Breast epithelium (tissue), 4 donors: ENCODE measurements at regions not wholly inside any gene's neighbourhood (a gene's known extent, or its start where the extent isn't known, plus 50 kb on each side); places are given as distances from the start of the nearest gene placed in this dataset.

Source experiments
- DNase-seq, 2 donors: peaks; one replicate each; pipeline ENCODE4 v3.0.0-alpha.2; 2019; ENCODE audit warnings: low spot score in 2 of 2
- H3K27ac ChIP-seq, 2 donors: fragments of 200-600 bp; sonication (generic) in 1 of 2; one replicate each; pipeline ENCODE4 v1.5.1; 2016 to 2019; ENCODE audit warnings: mild to moderate bottlenecking in 1 of 2
- H3K27me3 ChIP-seq, 2 donors: fragments of 200-600 bp; sonication (generic) in 1 of 2; one replicate each; pipeline versions ENCODE4 v1.5.1 to v1.6.0; 2017 to 2019; ENCODE audit warnings: control low read depth in 1 of 2, mild to moderate bottlenecking in 1 of 2
- H3K36me3 ChIP-seq: fragments of 200-600 bp; one replicate; pipeline ENCODE4 v1.5.1; 2019
- H3K4me1 ChIP-seq, 2 donors: fragments of 200-600 bp; sonication (generic); one replicate each; pipeline ENCODE4 v1.5.1; 2016 to 2019; ENCODE audit warnings: control low read depth in 1 of 2
- H3K4me3 ChIP-seq, 3 donors: fragments of 200-600 bp; sonication (generic); 1 replicate in 2 of 3; 2 replicates in 1 of 3; pipeline ENCODE4 v1.5.1; 2016 to 2019; ENCODE audit warnings: mild to moderate bottlenecking in 3 of 3, moderate library complexity in 2 of 3
- H3K9me3 ChIP-seq, 2 donors: fragments of 200-600 bp; sonication (generic) in 1 of 2; one replicate each; pipeline ENCODE4 v1.5.1; 2016 to 2019; ENCODE audit warnings: control low read depth in 1 of 2
- CTCF ChIP-seq, 3 donors: fragments of 450-650 bp; IDR thresholded peaks; one replicate each; pipeline ENCODE4 v1.5.1; 2016 to 2017; ENCODE audit warnings: antibody characterized with exemption in 3 of 3, mild to moderate bottlenecking in 3 of 3, moderate library complexity in 3 of 3
- POLR2A ChIP-seq: fragments of 450-650 bp; IDR thresholded peaks from one replicate; pipeline ENCODE4 v1.6.1; 2016; ENCODE audit warnings: antibody characterized with exemption, mild to moderate bottlenecking, moderate library complexity
- POLR2AphosphoS5 ChIP-seq, 3 donors: sonication (generic); formaldehyde crosslinking; IDR thresholded peaks; one replicate each; pipeline ENCODE4 v1.6.1; 2017; ENCODE audit warnings: antibody characterized with exemption in 3 of 3
- intact Hi-C: fragments of 100-400 bp; cut with DNase I; formaldehyde crosslinking; loops from one replicate; pipeline ENCODE4 v1.15.1; 2023; ENCODE audit warnings: low total_unique reads

- TF ChIP-seq POLR2A (no peak), CTCF (IDR thresholded peaks at IDR 0.05) (no peak), POLR2AphosphoS5 (IDR thresholded peaks at IDR 0.05) (no peak)
- no peaks in the 10 kb centered on the region for H3K27me3 ChIP-seq
- no peaks in the 10 kb centered on the region for H3K4me1 ChIP-seq
- no peak overlapping the region for H3K27ac ChIP-seq
- intact Hi-C loops, result loop anchor here (5.0 kb wide), 1 partner anchor 624 kb away; no protein-coding TSS in a partner anchor
- no peaks in the 10 kb centered on the region for H3K9me3 ChIP-seq
- DNase-seq, result no peak
- no peak overlapping the region for H3K4me3 ChIP-seq
- no peaks in the 10 kb centered on the region for H3K36me3 ChIP-seq
Observed at GRCh38 chr4:182188622-182189021, 54.6 kb upstream of the TENM3 start.

GRCh38 chr4:182189103-182189878 is 53.9 kb upstream of the TENM3 start:
- no peak for TF ChIP-seq POLR2A
- TF ChIP-seq POLR2AphosphoS5 (IDR thresholded peaks at IDR 0.05), result no peak
- no peak for TF ChIP-seq CTCF (IDR thresholded peaks at IDR 0.05)
- DNase-seq, result no peak
- Histone ChIP-seq H3K27ac (no peak overlapping the region), H3K9me3 (no peaks in the 10 kb centered on the region), H3K36me3 (no peaks in the 10 kb centered on the region), H3K27me3 (no peaks in the 10 kb centered on the region), H3K4me3 (no peak overlapping the region), H3K4me1 (no peaks in the 10 kb centered on the region)
- intact Hi-C loops, result loop anchor here (5.0 kb wide), 1 partner anchor 623 kb away; no protein-coding TSS in a partner anchor

- intact Hi-C loops, result no loop called here
- Histone ChIP-seq H3K4me3 (no peak overlapping the region), H3K9me3 (no peaks in the 10 kb centered on the region), H3K36me3 (no peaks in the 10 kb centered on the region), H3K27ac (no peak overlapping the region), H3K27me3 (no peaks in the 10 kb centered on the region), H3K4me1 (no peaks in the 10 kb centered on the region)
- no peak for TF ChIP-seq POLR2AphosphoS5 (IDR thresholded peaks at IDR 0.05)
- TF ChIP-seq CTCF (IDR thresholded peaks at IDR 0.05), result no peak
- DNase-seq, result no peak
Observed at GRCh38 chr4:182190306-182190705, 52.9 kb upstream of the TENM3 start.

- no peak overlapping the region for H3K4me3 ChIP-seq
- TF ChIP-seq POLR2A, result no peak
- no peak for TF ChIP-seq POLR2AphosphoS5 (IDR thresholded peaks at IDR 0.05)
- TF ChIP-seq CTCF (IDR thresholded peaks at IDR 0.05), result no peak
- no peaks in the 10 kb centered on the region for H3K9me3 ChIP-seq
- intact Hi-C loops, result no loop called here
- no peaks in the 10 kb centered on the region for H3K27me3 ChIP-seq
- H3K4me1 ChIP-seq, result no peaks in the 10 kb centered on the region
- H3K27ac ChIP-seq, result no peak overlapping the region
- no peak for DNase-seq
- no peaks in the 10 kb centered on the region for H3K36me3 ChIP-seq
Observed at GRCh38 chr4:182192511-182193181, 50.6 kb upstream of the TENM3 start.

- no peaks in the 10 kb centered on the region for H3K27me3 ChIP-seq
- no peak overlapping the region for H3K4me3 ChIP-seq
Observed at GRCh38 chr4:182193311-182193710, 49.9 kb upstream of the TENM3 start.

More at GRCh38 chr4:182193311-182193710, 49.9 kb upstream of the TENM3 start:
- intact Hi-C loops, result no loop called here
- Histone ChIP-seq H3K36me3 (no peaks in the 10 kb centered on the region), H3K4me1 (no peaks in the 10 kb centered on the region), H3K9me3 (no peaks in the 10 kb centered on the region), H3K27ac (no peak overlapping the region)
- no peak for DNase-seq
- TF ChIP-seq POLR2A, result no peak
- no peak for TF ChIP-seq POLR2AphosphoS5 (IDR thresholded peaks at IDR 0.05)
- TF ChIP-seq CTCF (IDR thresholded peaks at IDR 0.05), result no peak
